C4-2B (cell line): ENCODE measurements at regions not wholly inside any gene's neighbourhood (a gene's known extent, or its start where the extent isn't known, plus 50 kb on each side); places are given as distances from the start of the nearest gene placed in this dataset.

Source experiments
- H3K27ac ChIP-seq: fragments of 450-650 bp; 2 replicates; pipeline ENCODE4 v1.5.1; 2017
- CTCF ChIP-seq: fragments of 450-650 bp; conservative IDR thresholded peaks from 2 replicates; pipeline ENCODE4 v1.5.1; 2017; ENCODE audit warnings: mild to moderate bottlenecking
- ZFX ChIP-seq: fragments of 450-650 bp; IDR thresholded peaks from 2 replicates; pipeline ENCODE4 v1.6.1; 2017

- H3K27ac ChIP-seq = no peak overlapping the region
- no peak for TF ChIP-seq ZFX
- no peak for TF ChIP-seq CTCF
Observed at GRCh38 chr11:86136538-86136937, 67.7 kb upstream of the PICALM start.

GRCh38 chr11:86135319-86135714, 66.4 kb upstream of the PICALM start:
- no peak for TF ChIP-seq ZFX
- no peak for TF ChIP-seq CTCF
- H3K27ac ChIP-seq = no peak overlapping the region

GRCh38 chr11:86134580-86135318, 65.9 kb upstream of the PICALM start:
- H3K27ac ChIP-seq = no peak overlapping the region
- TF ChIP-seq CTCF (no peak), ZFX (no peak)

- H3K27ac ChIP-seq = no peak overlapping the region
Observed at GRCh38 chr11:86132667-86133249, 63.9 kb upstream of the PICALM start.

GRCh38 chr11:86129740-86130540, 61.1 kb upstream of the PICALM start:
- TF ChIP-seq CTCF (no peak), ZFX (no peak)
- H3K27ac ChIP-seq = no peak overlapping the region

More at GRCh38 chr11:86132667-86133249, 63.9 kb upstream of the PICALM start:
- no peak for TF ChIP-seq ZFX
- no peak for TF ChIP-seq CTCF

GRCh38 chr11:86128914-86129313, 60.0 kb upstream of the PICALM start:
- no peak overlapping the region for H3K27ac ChIP-seq
- no peak for TF ChIP-seq ZFX
- TF ChIP-seq CTCF = no peak

GRCh38 chr11:86126862-86127261, 58.0 kb upstream of the PICALM start:
- H3K27ac ChIP-seq = no peak overlapping the region
- TF ChIP-seq ZFX = no peak
